ENCODE measurements at regions not wholly inside any gene's neighbourhood (a gene's known extent, or its start where the extent isn't known, plus 50 kb on each side); places are given as distances from the start of the nearest gene placed in this dataset.
"Not testable (repeated sequence)": the region's sequence is repeated elsewhere in the genome, so short reads cannot be mapped to it uniquely, and the experiment has no call there.

DNA sequence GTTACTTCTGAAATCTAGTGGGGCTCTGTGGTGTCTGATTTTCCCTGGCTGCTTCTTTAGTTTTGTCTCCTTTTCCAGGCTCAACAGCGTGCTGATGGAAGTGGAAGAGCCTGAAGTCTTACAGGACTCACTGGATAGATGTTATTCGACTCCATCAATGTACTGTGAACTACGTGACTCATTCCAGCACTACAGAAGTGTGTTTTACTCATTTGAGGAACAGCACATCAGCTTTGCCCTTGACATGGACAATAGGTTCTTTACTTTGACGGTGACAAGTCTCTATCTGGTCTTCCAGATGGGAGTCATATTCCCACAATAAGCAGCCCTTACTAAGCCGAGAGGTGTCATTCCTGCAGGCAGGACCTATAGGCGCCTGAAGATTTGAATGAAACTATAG lies 51.1 kb downstream of the NBPF8 start:
- DNase-seq (ENCODE audit: low spot score), result peak; percentile 19

DNA sequence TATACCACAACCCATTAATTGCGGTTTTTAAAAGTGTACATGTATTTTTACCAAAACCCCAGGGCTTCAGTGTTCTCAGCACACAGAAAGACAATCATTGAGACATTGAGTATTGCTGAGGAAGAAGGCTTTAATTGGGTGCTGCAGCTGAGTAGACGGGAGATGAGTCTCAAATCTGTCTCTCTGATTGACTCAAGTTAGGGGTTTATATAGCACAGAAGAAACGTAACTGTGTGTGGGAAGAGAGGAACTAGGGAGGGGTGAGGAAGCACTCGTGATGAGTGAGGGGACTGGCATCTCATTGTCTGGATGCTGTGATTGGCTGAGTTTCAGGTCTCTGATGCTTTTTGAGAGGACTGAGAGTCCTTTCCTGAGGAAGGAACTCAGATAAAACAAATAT lies 62.8 kb downstream of the NBPF8 start:
- not testable (repeated sequence) for DNase-seq (ENCODE audit: low spot score)

DNA sequence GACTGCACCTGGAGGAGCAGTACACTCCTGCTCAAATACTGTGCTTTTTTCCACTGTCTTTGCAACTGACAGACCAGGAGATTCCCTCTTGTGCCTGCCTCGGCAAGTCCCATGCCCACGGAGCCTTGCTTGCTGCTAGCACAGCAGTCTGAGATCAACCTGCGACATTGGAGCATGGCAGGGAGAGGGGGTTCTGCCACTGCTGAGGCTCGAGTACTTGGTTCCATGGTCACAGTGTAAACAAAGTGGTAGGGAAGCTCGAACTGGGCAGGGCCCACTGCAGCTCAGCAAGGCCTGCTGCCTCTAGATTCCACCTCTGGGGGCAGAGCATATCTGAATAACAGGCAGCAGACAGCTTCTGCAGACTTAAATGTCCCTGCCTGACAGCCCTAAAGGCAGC lies 63.6 kb downstream of the NBPF8 start:
- DNase-seq (ENCODE audit: low spot score), result not testable (repeated sequence)

DNA sequence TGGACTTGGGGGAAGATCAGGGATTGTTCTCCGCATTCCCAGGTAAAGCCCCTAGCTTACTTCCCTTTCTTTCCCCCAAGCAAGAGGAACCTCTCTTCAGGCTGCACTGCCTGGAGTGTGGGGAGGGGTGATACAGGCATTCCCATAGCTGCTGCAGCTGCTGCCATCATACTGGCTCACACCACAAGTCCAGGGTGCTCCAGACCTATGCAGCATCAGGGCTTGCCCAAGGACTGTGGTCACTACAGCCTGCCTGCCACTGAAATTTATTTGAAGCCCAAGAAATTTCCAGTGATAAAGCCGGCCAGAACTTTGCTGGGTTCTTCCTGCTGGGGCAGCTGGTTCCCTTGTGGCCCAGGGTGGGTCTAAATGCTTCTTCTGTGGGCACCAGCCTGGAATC lies 72.7 kb downstream of the NBPF8 start:
- DNase-seq (ENCODE audit: low spot score), result not testable (repeated sequence)

DNA sequence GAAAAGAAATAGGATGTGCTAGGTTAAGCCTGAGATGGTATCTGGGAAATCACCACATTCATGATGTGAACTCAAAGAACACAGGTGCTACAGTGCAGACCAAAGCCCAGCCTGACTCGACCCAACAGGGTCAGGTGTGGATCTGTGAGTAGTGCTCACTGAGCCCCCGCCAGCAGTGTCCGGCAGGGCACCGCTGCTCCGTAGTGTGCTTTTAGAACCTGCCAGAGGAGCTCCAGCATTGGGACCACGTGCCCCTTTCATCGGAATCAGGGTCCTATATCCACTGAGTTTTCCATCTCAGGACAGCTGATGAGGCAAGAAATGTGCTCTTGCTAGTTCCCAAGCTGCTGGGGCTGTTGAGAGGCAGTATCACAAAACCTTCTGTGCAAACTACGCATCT lies 74.4 kb downstream of the NBPF8 start:
- not testable (repeated sequence) for DNase-seq (ENCODE audit: low spot score)

DNA sequence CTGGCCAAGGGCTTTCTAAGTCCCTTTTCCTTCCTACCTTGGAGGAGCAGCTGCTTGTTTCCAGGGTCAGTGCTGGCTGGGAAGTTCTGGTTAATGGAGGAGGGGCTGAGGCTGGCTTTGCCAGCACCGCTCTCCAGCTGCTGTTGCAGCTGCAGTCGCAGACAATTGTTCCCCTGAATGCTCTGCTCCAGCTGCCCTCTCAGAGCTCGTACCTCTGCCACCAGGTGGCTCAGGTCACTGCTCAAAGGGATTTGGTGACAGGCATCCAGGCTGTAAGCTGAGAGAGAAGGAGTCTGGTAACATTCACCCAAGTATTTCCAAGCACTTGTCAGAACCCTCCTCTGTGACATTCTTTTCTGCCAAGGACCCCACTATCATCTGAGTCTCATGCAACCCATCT lies 82.3 kb downstream of the NBPF8 start:
- not testable (repeated sequence) for DNase-seq (ENCODE audit: low spot score)

DNA sequence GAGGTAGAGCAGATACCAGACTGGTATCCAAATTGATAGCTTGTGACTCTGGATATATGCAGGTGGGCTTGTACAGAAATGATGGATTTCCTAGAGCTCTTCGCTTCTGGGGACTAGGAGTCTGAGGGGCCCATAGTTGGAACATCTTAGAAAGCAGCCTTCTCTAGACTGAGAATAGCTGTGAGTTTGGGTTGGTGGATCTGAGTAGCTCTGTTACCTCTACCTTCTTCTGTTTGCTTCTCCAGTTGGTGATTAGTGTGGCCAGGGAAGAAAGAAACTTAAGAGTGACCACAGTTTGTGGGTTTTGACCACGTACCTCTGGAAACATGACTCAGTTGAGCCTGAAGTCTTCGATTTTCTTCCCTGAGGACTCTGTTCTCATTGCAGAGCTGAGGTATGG lies 88.4 kb downstream of the NBPF8 start:
- DNase-seq (ENCODE audit: low spot score), result not testable (repeated sequence)

DNA sequence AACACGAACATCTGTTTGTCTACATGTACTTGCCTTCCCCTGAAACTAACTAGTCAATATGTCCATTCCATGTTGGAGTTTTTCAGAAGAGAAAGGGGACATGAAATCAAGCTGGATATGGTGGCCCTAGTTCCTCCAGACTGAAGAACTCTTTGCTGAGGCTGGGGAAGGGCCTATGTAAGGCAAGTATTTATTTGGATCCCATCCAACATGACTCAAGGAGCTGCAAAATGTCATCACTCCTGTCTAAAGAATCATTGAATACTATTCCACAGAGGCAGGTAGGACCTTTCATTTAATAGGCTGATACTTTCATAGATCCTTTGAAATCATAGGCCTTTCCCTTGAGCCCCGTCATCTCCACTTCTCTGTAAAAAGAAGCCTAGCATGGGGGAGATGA lies 91.5 kb downstream of the NBPF8 start:
- not testable (repeated sequence) for DNase-seq (ENCODE audit: low spot score)

DNA sequence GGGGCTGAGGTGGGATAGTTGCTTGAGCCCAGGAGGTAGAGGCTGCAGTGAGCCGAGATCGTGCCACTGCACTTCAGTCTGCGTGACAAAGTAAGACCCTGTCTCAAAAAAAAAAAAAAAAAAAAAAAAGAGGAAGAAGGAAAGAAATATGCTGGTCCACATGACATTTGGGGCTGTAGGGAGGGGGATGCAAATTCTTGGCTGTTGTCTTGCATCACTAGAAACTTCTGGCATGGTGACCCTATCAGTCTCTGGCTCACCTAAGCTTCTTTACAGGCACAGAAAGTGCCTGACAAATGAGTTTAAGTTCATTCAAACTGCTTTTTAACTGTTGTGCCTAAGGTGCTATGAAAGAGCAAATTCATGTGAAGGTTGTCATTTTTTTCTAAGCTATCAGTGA lies 93.5 kb downstream of the NBPF8 start:
- DNase-seq (ENCODE audit: low spot score), result not testable (repeated sequence)

DNA sequence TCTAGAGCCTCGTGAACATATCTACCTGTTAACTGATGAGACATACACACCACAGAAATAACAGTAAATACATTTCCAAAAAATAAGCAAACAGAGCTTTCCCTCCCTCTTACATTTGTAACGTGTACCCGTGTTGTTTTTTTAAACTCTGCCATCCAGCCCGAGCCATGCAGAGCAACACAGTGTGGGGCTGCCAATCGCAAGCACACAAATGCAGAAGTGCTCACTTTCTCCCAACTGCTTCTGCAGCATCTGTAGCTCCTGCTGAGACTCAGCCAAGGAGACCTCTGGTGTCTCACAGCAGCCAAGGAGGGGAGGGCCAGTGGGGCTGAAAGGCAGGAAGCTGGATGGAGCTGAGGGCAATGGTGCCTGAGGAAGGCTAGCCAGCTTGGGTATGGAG lies 94.4 kb downstream of the NBPF8 start:
- DNase-seq (ENCODE audit: low spot score), result not testable (repeated sequence)

DNA sequence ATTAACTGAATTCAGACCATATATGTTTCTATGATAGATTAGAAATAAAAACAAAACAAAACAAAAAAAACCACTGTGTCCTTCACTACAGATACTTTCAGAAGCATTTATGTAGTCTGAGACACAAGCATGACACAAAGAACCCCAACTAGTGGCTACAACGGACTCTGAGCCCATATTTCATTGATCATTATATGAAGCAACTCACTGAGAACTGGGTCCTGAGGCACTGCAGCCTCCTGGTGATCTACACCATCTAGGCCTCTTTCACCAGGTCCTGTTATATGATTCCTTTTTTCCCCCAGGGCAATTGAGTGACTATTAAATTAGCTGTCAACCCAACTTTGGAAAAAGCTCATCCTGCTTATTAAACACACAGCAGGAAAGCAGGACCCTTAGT lies 98.3 kb downstream of the NBPF8 start:
- DNase-seq (ENCODE audit: low spot score), result not testable (repeated sequence)

DNA sequence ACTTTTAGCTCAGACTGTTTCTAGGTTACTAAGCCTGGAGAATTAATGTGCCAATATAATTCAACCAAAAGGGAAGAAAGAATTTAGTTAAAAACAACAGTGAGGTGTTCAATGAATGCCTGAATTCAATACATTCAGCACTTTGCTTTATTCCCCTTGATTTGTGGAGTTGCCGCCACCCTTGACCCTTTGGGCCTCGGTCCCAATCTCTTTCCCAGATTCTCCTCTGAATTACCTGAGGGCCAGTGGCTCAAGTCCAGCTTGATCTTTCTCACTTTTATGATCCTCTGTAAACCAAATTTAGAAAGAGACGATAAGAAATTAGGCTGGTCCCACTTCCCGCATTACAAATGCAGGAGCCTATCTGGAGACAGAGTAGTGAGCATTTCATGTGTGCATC lies 98.7 kb downstream of the NBPF8 start:
- DNase-seq (ENCODE audit: low spot score), result not testable (repeated sequence)

DNA sequence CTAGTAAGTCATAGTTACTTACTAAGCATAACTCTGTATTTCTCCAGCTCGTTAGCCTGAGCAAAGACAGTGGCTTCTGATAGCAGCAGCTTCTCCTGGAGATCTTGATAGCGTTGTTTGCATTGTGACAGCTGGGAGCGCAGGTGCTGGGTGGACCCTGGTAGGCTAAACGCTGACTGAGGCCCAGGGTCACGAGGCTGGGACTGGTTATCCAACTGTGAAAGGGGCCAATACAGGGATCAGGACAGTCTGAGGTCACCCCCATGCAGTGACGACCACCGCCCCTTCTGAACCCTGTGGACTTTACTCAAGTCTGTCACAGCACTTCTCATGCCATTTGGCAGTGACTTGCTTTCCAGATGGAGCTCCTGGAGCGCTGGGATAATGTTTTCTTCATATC lies 104.4 kb downstream of the NBPF8 start:
- not testable (repeated sequence) for DNase-seq (ENCODE audit: low spot score)

DNA sequence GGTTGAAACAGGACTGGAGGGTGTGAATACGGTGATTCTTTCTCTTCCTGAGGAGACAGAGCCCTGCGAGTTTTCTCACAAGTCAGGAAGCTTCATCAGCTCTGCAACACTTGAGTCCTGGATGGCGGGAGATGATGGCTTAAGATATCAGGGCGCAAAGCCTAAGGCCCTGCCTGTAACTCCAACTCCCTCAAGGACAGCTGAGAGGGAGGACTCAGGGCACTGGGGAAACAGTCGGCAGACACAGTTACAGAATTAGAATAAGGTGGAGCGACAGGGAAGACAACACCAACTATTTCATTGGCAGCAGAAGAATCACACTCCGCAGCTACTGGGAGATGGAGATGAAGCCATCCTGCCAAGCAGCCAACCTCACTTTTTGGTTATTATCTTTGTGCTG lies 109.6 kb downstream of the NBPF8 start:
- not testable (repeated sequence) for DNase-seq (ENCODE audit: low spot score)

DNA sequence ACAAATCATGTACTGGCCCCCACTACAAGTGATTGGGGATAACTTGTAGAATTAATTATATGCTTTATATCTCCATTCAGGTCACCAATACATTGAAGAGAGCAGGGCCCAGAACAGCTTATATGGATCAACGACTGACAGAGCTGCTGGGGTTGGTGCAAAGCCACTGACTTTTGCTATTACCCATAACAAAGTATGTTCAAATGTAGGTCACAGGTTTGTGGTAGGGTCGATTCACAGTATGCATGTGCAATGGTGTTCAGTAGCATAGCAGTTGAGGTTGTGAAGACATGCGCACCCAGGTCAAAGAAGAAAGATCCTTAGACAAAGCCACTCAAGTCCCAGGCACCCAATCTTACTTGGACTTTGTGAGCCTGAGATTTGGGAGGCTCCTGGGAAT lies 110.6 kb downstream of the NBPF8 start:
- DNase-seq (ENCODE audit: low spot score), result not testable (repeated sequence)

DNA sequence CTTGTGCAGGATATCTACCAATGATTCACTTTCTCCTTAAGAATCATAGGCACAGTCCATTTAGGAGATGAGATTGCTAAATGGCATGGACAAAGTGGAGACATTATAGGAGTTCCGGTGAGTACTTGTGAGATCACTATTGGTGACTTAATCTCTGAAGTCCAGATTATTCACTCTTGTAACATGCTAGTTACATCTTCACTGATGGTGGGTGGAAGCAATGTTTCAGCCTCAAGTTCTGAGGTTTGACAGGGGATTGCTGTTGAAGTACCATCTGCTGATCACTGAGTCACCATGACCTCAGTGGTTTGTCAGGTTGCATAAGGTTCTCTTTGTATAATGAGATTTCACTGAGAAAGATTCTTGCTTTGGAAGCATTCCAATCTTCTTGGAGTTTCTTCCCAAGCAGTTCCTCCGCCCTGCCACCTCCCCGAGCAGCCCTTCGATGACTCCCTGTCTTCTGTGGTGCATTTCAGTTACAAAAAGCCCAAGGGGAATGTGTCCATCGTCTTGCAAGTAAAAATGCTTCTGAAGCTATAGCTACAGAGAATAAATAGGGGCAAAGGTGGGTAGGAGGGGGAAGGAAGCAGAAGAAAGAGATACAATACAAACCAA lies 114.7 kb downstream of the NBPF8 start:
- not testable (repeated sequence) for DNase-seq (ENCODE audit: low spot score)

DNA sequence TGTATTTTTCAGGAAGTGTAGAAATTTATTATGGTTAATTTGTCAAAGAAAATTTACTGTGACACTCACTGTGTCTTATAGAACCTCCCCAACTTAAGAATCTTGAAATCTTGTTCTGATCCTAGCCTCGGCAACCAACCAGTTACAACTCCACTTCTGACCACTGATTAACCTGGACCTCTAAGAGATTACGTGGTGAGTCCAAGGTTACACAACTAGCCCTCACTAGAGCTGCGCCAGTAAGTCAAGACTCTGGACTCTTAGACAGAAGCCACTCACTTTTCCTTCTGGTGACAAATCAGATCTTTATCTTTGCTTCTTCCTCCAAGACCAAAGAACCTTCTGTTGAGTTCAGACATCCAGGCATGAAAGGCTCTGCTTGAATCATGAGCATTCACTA lies 116.6 kb downstream of the NBPF8 start:
- DNase-seq (ENCODE audit: low spot score), result not testable (repeated sequence)

DNA sequence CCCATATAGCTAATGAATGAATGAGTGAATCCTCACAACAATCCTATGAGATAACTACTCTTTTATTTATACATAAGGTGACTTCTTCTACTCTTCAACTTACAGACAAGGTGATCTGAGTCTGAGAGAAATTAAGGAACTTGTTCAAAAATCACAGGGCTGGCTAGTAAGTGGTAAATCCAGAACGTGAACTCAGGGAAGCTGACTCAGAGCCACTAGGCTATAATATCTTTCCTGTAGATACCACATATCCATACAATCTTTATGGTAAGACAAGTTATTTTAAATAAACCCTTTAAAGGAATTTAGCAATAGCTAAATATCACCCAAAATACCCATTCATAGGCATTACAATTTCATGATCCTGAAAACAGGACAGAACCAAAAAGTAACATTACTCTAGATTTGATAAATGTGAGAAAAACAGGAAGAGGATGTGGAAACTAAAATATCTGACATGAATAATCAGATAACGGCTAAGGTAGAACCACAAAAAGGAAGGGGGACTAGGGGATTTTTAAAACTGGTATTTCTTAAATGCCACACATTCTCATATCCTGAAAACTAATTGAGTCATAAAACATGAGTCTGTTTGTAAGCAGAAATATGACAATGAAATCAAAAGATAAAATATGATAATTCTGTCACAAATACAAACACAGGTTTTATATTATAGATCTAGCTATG lies 119.7 kb downstream of the NBPF8 start:
- not testable (repeated sequence) for DNase-seq (ENCODE audit: low spot score)

DNA sequence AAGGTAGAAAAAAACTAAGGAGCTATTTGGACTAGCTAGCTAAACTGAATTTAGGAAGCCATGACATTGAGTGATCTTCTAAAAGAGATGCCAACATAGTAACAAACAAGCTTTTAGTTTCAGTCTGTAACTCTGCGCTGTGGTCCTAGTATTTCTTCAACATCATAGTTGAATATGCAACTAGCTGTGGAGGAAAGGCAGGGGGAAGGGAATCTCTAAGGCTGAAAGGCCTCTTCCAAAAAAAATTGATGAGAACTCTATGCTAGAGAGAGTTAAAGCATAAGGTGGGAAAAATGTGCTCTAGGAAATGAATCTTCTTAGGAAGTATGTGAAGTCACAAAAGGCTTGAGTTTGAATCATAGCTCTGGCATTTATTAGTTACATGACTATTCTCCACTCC lies 120.2 kb downstream of the NBPF8 start:
- peak; percentile 29 for DNase-seq (ENCODE audit: low spot score)

DNA sequence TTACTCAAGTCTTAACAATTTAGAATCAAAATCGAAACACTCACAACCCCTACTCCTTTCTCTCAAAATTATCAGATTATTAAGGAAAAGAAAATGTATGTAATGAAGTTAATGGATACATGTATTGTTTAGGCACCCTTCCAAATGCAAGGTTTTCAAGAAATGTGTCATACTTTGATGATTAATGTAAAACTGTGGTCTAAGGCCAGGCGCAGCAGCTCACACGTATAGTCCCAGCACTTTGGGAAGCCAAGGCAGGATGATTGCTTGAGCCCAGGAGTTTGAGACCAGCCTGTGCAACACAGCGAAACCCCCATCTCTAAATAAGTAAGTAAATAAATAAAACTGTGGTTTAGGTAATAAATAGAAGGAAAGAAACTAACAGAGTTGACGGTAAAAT lies 126.6 kb downstream of the NBPF8 start:
- not testable (repeated sequence) for DNase-seq (ENCODE audit: low spot score)

DNA sequence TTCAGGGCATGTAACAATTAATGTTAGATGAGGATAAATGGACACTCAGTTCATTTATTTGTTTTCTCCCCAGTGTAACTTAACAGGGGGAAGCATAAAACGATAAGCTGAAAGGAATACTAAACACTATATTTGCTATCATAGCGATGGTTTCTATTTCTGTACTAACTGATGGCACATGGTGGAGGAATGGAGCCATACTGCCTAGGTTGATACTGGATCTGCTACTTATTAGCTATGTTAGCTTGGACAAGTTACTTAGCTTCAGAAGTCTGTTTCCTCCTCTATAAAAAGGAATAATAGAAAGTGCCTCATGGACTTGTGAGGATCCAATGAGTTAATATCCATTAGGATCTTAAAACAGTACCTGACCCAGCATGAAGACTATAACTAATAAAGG lies 127.5 kb downstream of the NBPF8 start:
- DNase-seq (ENCODE audit: low spot score), result not testable (repeated sequence)

DNA sequence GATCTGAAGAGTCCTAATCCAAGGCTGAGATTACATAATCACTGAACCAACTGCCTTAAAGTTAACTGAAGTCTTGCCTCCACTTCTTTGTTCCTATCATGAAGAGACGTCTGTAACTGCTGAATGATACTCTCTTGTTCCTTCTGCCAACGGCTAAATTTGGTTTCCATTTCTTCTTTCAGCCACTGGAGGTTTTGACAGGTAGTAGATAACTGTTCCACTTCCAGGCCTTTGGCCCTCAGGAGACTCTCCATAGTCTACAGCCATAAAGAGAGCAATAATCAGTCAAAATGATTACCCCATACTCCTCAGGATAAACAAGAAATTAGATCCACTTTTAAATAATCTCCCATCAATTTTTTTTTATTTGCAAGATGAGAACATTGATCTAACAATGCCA lies 128.1 kb downstream of the NBPF8 start:
- not testable (repeated sequence) for DNase-seq (ENCODE audit: low spot score)

DNA sequence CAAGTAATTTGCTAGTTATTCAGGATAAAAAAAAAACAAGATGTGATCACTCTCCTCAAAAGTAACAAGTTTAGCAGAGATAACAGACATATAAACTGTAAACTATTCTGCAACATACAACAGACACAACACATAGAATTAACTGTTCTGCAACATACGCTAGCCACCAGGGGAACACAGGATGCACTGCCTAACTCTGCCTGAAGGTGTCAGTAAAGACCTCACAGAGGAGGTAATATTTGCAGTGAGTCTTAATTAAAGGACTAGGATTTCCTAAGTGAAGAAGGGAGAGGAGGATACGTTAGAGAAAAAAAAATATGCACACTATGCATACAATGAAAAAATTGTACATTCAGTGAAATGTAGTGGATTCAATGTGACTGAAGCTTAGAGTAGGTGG lies 129.6 kb downstream of the NBPF8 start:
- DNase-seq (ENCODE audit: low spot score), result not testable (repeated sequence)

DNA sequence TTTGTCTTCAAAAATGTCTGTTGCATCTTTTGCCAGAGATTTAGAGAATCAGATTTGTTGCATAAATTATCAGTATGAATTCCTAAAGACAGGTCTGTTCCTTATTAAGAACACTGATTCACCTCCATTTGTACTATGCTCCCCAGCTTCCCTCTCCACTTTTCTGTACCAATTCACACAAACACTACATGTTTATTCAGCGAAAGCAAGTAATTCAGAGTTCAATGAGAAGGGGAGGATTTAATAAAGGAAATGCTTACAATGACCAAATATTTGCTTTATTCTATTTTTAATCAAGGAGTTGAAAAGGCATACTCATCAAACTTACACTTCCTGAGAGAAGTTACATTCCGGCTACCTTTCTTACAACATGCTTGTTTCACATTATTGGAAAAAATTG lies 135.5 kb downstream of the NBPF8 start:
- not testable (repeated sequence) for DNase-seq (ENCODE audit: low spot score)

All from RKO (cell line).